ENCODE measurements at regions not wholly inside any gene's neighbourhood (a gene's known extent, or its start where the extent isn't known, plus 50 kb on each side); places are given as distances from the start of the nearest gene placed in this dataset.

- Histone ChIP-seq H3K36me3 (ENCODE audit: control insufficient read depth, insufficient read depth, low read length) (no peaks in the 10 kb centered on the region), H3K9ac (ENCODE audit: low read length) (no peak overlapping the region), H3K27ac (ENCODE audit: low read depth, low read length) (no peak overlapping the region), H3K27me3 (ENCODE audit: control insufficient read depth, insufficient read depth, low read length) (no peaks in the 10 kb centered on the region), H3K4me1 (ENCODE audit: control insufficient read depth, insufficient read depth, low read length) (no peaks in the 10 kb centered on the region), H3K4me3 (ENCODE audit: low read length) (no peak overlapping the region)
Measured at GRCh38 chr5:87109746-87110145, 157.9 kb upstream of the RASA1 start.

- H3K36me3 ChIP-seq (ENCODE audit: control insufficient read depth, insufficient read depth, low read length), result no peaks in the 10 kb centered on the region
Measured at GRCh38 chr5:87110721-87111120, 157.0 kb upstream of the RASA1 start.

GRCh38 chr5:87113861-87114260, 153.8 kb upstream of the RASA1 start:
- H3K27me3 ChIP-seq (ENCODE audit: control insufficient read depth, insufficient read depth, low read length), result no peaks in the 10 kb centered on the region
- no peaks in the 10 kb centered on the region for H3K36me3 ChIP-seq (ENCODE audit: control insufficient read depth, insufficient read depth, low read length)
- H3K4me3 ChIP-seq (ENCODE audit: low read length), result no peak overlapping the region
- H3K4me1 ChIP-seq (ENCODE audit: control insufficient read depth, insufficient read depth, low read length), result no peaks in the 10 kb centered on the region
- no peak overlapping the region for H3K27ac ChIP-seq (ENCODE audit: low read depth, low read length)
- H3K9ac ChIP-seq (ENCODE audit: low read length), result no peak overlapping the region

More at GRCh38 chr5:87110721-87111120, 157.0 kb upstream of the RASA1 start:
- Histone ChIP-seq H3K9ac (ENCODE audit: low read length) (no peak overlapping the region), H3K27ac (ENCODE audit: low read depth, low read length) (no peak overlapping the region), H3K4me3 (ENCODE audit: low read length) (no peak overlapping the region), H3K27me3 (ENCODE audit: control insufficient read depth, insufficient read depth, low read length) (no peaks in the 10 kb centered on the region), H3K4me1 (ENCODE audit: control insufficient read depth, insufficient read depth, low read length) (no peaks in the 10 kb centered on the region)

GRCh38 chr5:87114631-87115030, 153.1 kb upstream of the RASA1 start:
- no peak overlapping the region for H3K4me3 ChIP-seq (ENCODE audit: low read length)
- no peak overlapping the region for H3K27ac ChIP-seq (ENCODE audit: low read depth, low read length)
- no peaks in the 10 kb centered on the region for H3K36me3 ChIP-seq (ENCODE audit: control insufficient read depth, insufficient read depth, low read length)
- H3K4me1 ChIP-seq (ENCODE audit: control insufficient read depth, insufficient read depth, low read length), result no peaks in the 10 kb centered on the region
- H3K9ac ChIP-seq (ENCODE audit: low read length), result no peak overlapping the region
- H3K27me3 ChIP-seq (ENCODE audit: control insufficient read depth, insufficient read depth, low read length), result no peaks in the 10 kb centered on the region

DNA sequence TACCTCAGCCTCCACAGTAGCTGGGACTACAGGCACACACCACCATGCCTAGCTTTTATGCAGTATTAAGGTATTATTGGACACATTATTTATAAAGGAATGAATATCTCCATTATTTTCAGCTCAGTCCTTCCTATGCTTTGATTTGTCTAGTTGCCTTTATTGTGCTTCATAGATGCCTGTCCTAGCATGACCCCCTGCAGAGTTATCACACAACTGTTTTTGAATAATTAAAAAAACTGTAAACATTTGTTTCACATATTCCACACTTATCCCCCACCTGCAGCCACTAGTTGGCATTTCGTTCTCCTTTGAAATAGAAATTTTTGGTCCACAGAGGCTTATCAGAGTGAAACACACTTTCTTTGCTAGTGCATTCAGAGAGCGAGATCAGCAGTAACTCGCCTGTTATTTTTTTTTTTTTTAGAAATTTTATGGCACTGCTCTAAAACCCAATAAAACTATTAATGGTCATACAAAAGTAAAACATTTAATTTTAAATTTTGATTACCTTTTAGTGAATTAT, 151.8 kb upstream of the RASA1 start:
- Histone ChIP-seq H3K27ac (ENCODE audit: low read depth, low read length) (no peak overlapping the region), H3K4me3 (ENCODE audit: low read length) (no peak overlapping the region), H3K4me1 (ENCODE audit: control insufficient read depth, insufficient read depth, low read length) (no peaks in the 10 kb centered on the region), H3K36me3 (ENCODE audit: control insufficient read depth, insufficient read depth, low read length) (no peaks in the 10 kb centered on the region), H3K27me3 (ENCODE audit: control insufficient read depth, insufficient read depth, low read length) (no peaks in the 10 kb centered on the region), H3K9ac (ENCODE audit: low read length) (no peak overlapping the region)

GRCh38 chr5:87116825-87117512, 150.7 kb upstream of the RASA1 start:
- no peaks in the 10 kb centered on the region for H3K27me3 ChIP-seq (ENCODE audit: control insufficient read depth, insufficient read depth, low read length)
- no peaks in the 10 kb centered on the region for H3K4me1 ChIP-seq (ENCODE audit: control insufficient read depth, insufficient read depth, low read length)
- no peaks in the 10 kb centered on the region for H3K36me3 ChIP-seq (ENCODE audit: control insufficient read depth, insufficient read depth, low read length)
- no peak overlapping the region for H3K9ac ChIP-seq (ENCODE audit: low read length)
- no peak overlapping the region for H3K27ac ChIP-seq (ENCODE audit: low read depth, low read length)
- no peak overlapping the region for H3K4me3 ChIP-seq (ENCODE audit: low read length)

- no peaks in the 10 kb centered on the region for H3K36me3 ChIP-seq (ENCODE audit: control insufficient read depth, insufficient read depth, low read length)
- H3K4me1 ChIP-seq (ENCODE audit: control insufficient read depth, insufficient read depth, low read length), result no peaks in the 10 kb centered on the region
- H3K4me3 ChIP-seq (ENCODE audit: low read length), result no peak overlapping the region
- H3K27me3 ChIP-seq (ENCODE audit: control insufficient read depth, insufficient read depth, low read length), result no peaks in the 10 kb centered on the region
- no peak overlapping the region for H3K27ac ChIP-seq (ENCODE audit: low read depth, low read length)
- no peak overlapping the region for H3K9ac ChIP-seq (ENCODE audit: low read length)
Measured at GRCh38 chr5:87119588-87119987, 148.1 kb upstream of the RASA1 start.

- Histone ChIP-seq H3K27ac (ENCODE audit: low read depth, low read length) (no peak overlapping the region), H3K27me3 (ENCODE audit: control insufficient read depth, insufficient read depth, low read length) (no peaks in the 10 kb centered on the region), H3K36me3 (ENCODE audit: control insufficient read depth, insufficient read depth, low read length) (no peaks in the 10 kb centered on the region), H3K4me3 (ENCODE audit: low read length) (no peak overlapping the region), H3K4me1 (ENCODE audit: control insufficient read depth, insufficient read depth, low read length) (no peaks in the 10 kb centered on the region), H3K9ac (ENCODE audit: low read length) (no peak overlapping the region)
Measured at GRCh38 chr5:87120518-87121303, 147.0 kb upstream of the RASA1 start.

- Histone ChIP-seq H3K27me3 (ENCODE audit: control insufficient read depth, insufficient read depth, low read length) (no peaks in the 10 kb centered on the region), H3K9ac (ENCODE audit: low read length) (no peak overlapping the region), H3K4me1 (ENCODE audit: control insufficient read depth, insufficient read depth, low read length) (no peaks in the 10 kb centered on the region), H3K4me3 (ENCODE audit: low read length) (no peak overlapping the region), H3K27ac (ENCODE audit: low read depth, low read length) (no peak overlapping the region), H3K36me3 (ENCODE audit: control insufficient read depth, insufficient read depth, low read length) (no peaks in the 10 kb centered on the region)
Measured at GRCh38 chr5:87121304-87122150, 146.2 kb upstream of the RASA1 start.

- Histone ChIP-seq H3K36me3 (ENCODE audit: control insufficient read depth, insufficient read depth, low read length) (no peaks in the 10 kb centered on the region), H3K9ac (ENCODE audit: low read length) (no peak overlapping the region), H3K27me3 (ENCODE audit: control insufficient read depth, insufficient read depth, low read length) (no peaks in the 10 kb centered on the region), H3K4me3 (ENCODE audit: low read length) (no peak overlapping the region), H3K4me1 (ENCODE audit: control insufficient read depth, insufficient read depth, low read length) (no peaks in the 10 kb centered on the region), H3K27ac (ENCODE audit: low read depth, low read length) (no peak overlapping the region)
Measured at GRCh38 chr5:87122151-87122977, 145.3 kb upstream of the RASA1 start.

- no peak overlapping the region for H3K27ac ChIP-seq (ENCODE audit: low read depth, low read length)
- H3K4me1 ChIP-seq (ENCODE audit: control insufficient read depth, insufficient read depth, low read length), result no peaks in the 10 kb centered on the region
- no peak overlapping the region for H3K4me3 ChIP-seq (ENCODE audit: low read length)
- no peaks in the 10 kb centered on the region for H3K27me3 ChIP-seq (ENCODE audit: control insufficient read depth, insufficient read depth, low read length)
- H3K36me3 ChIP-seq (ENCODE audit: control insufficient read depth, insufficient read depth, low read length), result no peaks in the 10 kb centered on the region
- no peak overlapping the region for H3K9ac ChIP-seq (ENCODE audit: low read length)
Measured at GRCh38 chr5:87125766-87126165, 141.9 kb upstream of the RASA1 start.

All from rectal smooth muscle tissue (tissue), 1 donor.